Peyer's patch (tissue), 4 donors: ENCODE measurements at regions not wholly inside any gene's neighbourhood (a gene's known extent, or its start where the extent isn't known, plus 50 kb on each side); places are given as distances from the start of the nearest gene placed in this dataset.

Experiments used
- POLR2A ChIP-seq, 2 donors: fragments of 450-650 bp; IDR thresholded peaks; one replicate each; pipeline ENCODE4 v1.5.1; 2017; ENCODE audit warnings: antibody characterized with exemption in 2 of 2, mild to moderate bottlenecking in 2 of 2, moderate library complexity in 2 of 2
- TF ChIP-seq, protein P1 (sequence below), 6 experiments: fragments of 450-650 bp in 4 of 6; fragments of 200-600 bp in 2 of 6; sonication (generic) in 1 of 6; IDR thresholded peaks; one replicate each; pipeline ENCODE4 v1.5.1; 2017 to 2019; ENCODE audit warnings: antibody characterized with exemption in 6 of 6, mild to moderate bottlenecking in 3 of 6, moderate library complexity in 1 of 6

GRCh38 chr14:38559711-38560110 lies 303.8 kb upstream of the CLEC14A start:
- TF ChIP-seq, protein P1, sequence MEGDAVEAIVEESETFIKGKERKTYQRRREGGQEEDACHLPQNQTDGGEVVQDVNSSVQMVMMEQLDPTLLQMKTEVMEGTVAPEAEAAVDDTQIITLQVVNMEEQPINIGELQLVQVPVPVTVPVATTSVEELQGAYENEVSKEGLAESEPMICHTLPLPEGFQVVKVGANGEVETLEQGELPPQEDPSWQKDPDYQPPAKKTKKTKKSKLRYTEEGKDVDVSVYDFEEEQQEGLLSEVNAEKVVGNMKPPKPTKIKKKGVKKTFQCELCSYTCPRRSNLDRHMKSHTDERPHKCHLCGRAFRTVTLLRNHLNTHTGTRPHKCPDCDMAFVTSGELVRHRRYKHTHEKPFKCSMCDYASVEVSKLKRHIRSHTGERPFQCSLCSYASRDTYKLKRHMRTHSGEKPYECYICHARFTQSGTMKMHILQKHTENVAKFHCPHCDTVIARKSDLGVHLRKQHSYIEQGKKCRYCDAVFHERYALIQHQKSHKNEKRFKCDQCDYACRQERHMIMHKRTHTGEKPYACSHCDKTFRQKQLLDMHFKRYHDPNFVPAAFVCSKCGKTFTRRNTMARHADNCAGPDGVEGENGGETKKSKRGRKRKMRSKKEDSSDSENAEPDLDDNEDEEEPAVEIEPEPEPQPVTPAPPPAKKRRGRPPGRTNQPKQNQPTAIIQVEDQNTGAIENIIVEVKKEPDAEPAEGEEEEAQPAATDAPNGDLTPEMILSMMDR (IDR thresholded peaks at IDR 0.05): no peak
- no peak for TF ChIP-seq POLR2A (IDR thresholded peaks at IDR 0.05)
